Left ventricle myocardium inferior (tissue), 1 donor: ENCODE measurements at regions not wholly inside any gene's neighbourhood (a gene's known extent, or its start where the extent isn't known, plus 50 kb on each side); places are given as distances from the start of the nearest gene placed in this dataset.

ENCODE experiments used
- DNase-seq: peaks from one replicate; pipeline ENCODE4 v3.0.0-alpha.2; 2020
- H3K27ac ChIP-seq: fragments of 200-600 bp; replicated peaks from 2 replicates; pipeline ENCODE4 v1.8.0; 2021
- H3K27me3 ChIP-seq: fragments of 200-600 bp; 2 replicates; pipeline ENCODE4 v1.8.0; 2021; ENCODE audit warnings: low read depth
- H3K36me3 ChIP-seq: fragments of 200-600 bp; 2 replicates; pipeline ENCODE4 v1.8.0; 2021
- H3K4me1 ChIP-seq: fragments of 200-600 bp; 2 replicates; pipeline ENCODE4 v1.8.0; 2021
- H3K4me3 ChIP-seq: fragments of 200-600 bp; 2 replicates; pipeline ENCODE4 v1.8.0; 2021; ENCODE audit warnings: mild to moderate bottlenecking, moderate library complexity
- H3K9me3 ChIP-seq: fragments of 200-600 bp; replicated peaks from 2 replicates; pipeline ENCODE4 v1.8.0; 2021
- CTCF ChIP-seq: fragments of 200-600 bp; IDR thresholded peaks from 2 replicates; pipeline ENCODE4 v1.8.0; 2021; ENCODE audit warnings: antibody characterized with exemption, mild to moderate bottlenecking, borderline replicate concordance
- intact Hi-C: fragments of 100-400 bp; cut with micrococcal nuclease; formaldehyde crosslinking; loops from one replicate; pipeline ENCODE4 v1.11.0; 2022
- donor health status: DM: no; HTN: yes; CAD: no; lungs with severe emphysema.

GRCh38 chr7:33761449-33762080 is 143.8 kb upstream of the BMPER start:
- intact Hi-C loops, result loop anchor here (10.0 kb wide), 1 partner anchor 123 kb away; no protein-coding TSS in a partner anchor
- DNase-seq, result no peak
- Histone ChIP-seq H3K27ac (no peak overlapping the region), H3K4me1 (no peaks in the 10 kb centered on the region), H3K9me3 (no peaks in the 10 kb centered on the region), H3K27me3 (no peaks in the 10 kb centered on the region), H3K36me3 (no peaks in the 10 kb centered on the region), H3K4me3 (no peak overlapping the region)
- TF ChIP-seq CTCF, result no peak

GRCh38 chr7:33762151-33762910 is 143.0 kb upstream of the BMPER start:
- Histone ChIP-seq H3K27me3 (no peaks in the 10 kb centered on the region), H3K27ac (no peak overlapping the region), H3K9me3 (no peaks in the 10 kb centered on the region), H3K36me3 (no peaks in the 10 kb centered on the region), H3K4me1 (no peaks in the 10 kb centered on the region), H3K4me3 (no peak overlapping the region)
- intact Hi-C loops, result loop anchor here (10.0 kb wide), 1 partner anchor 122 kb away; no protein-coding TSS in a partner anchor
- no peak for DNase-seq
- TF ChIP-seq CTCF, result no peak

- DNase-seq, result no peak
These were observed 142.4 kb upstream of the BMPER start for GRCh38 chr7:33762911-33763306.

GRCh38 chr7:33764752-33765451 is 140.4 kb upstream of the BMPER start:
- Histone ChIP-seq H3K27ac (no peak overlapping the region), H3K36me3 (no peaks in the 10 kb centered on the region), H3K4me3 (no peak overlapping the region), H3K27me3 (no peaks in the 10 kb centered on the region), H3K4me1 (no peaks in the 10 kb centered on the region), H3K9me3 (no peaks in the 10 kb centered on the region)
- DNase-seq, result no peak
- TF ChIP-seq CTCF, result no peak
- intact Hi-C loops, result loop anchor here (10.0 kb wide), 1 partner anchor 120 kb away; no protein-coding TSS in a partner anchor

More at GRCh38 chr7:33762911-33763306, 142.4 kb upstream of the BMPER start:
- Histone ChIP-seq H3K36me3 (no peaks in the 10 kb centered on the region), H3K4me3 (no peak overlapping the region), H3K9me3 (no peaks in the 10 kb centered on the region), H3K4me1 (no peaks in the 10 kb centered on the region), H3K27me3 (no peaks in the 10 kb centered on the region), H3K27ac (no peak overlapping the region)
- intact Hi-C loops, result loop anchor here (10.0 kb wide), 1 partner anchor 122 kb away; no protein-coding TSS in a partner anchor
- TF ChIP-seq CTCF, result no peak

GRCh38 chr7:33766405-33766804 is 138.9 kb upstream of the BMPER start:
- intact Hi-C loops, result loop anchor here (10.0 kb wide), 1 partner anchor 118 kb away; no protein-coding TSS in a partner anchor
- Histone ChIP-seq H3K9me3 (no peaks in the 10 kb centered on the region), H3K4me3 (no peak overlapping the region), H3K27ac (no peak overlapping the region), H3K4me1 (no peaks in the 10 kb centered on the region), H3K36me3 (no peaks in the 10 kb centered on the region), H3K27me3 (no peaks in the 10 kb centered on the region)
- no peak for TF ChIP-seq CTCF
- DNase-seq, result no peak
